GM21576 (cell line): ENCODE measurements at regions not wholly inside any gene's neighbourhood (a gene's known extent, or its start where the extent isn't known, plus 50 kb on each side); places are given as distances from the start of the nearest gene placed in this dataset.

Experiments used
- ATAC-seq: cut with Tn5 transposase; IDR thresholded peaks from one replicate; pipeline ENCODE4 v1.9.1; 2021; ENCODE audit warnings: mild to moderate bottlenecking, moderate library complexity; ENCODE audit not compliant: unreplicated experiment

DNA sequence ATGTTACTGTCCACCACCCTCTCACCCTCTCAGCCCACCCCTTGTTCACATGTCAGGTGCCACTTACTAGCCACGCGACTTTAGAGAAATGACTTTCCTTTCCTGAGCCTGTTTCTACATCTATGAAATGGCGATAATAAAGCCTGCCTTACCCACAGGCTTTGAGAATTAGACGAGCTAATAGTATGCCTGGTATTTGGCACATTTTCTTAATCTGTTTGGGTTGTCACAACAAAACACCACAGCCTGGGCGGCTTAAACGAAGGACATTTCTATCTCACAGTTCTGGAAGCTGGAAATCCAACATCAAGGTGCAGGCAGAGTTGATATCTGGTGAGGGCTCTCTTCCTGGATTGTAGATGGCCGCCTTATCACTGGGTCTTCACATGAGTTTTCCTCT, 273.9 kb upstream of the FMN2 start:
- ATAC-seq, result no peak

DNA sequence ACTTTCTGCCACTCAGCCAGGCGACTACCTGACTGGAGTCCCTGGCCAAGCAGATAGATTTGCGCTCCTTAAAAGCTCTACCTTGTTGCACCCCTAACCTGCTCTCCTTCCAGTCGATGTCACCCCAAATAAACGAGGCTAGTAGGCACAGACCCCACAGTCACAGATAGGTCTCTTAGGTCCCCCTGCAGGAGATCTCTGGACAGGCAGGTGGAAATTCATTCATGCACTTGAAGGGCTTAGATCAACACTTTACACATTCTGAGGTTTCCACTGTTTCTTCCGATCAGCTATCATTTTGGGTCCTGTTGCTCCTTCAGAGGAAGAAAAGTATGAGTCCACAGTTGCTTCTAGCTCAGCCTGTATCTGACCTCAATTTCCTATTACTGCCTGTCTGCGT, 272.6 kb upstream of the FMN2 start:
- no peak for ATAC-seq

- ATAC-seq, result no peak
Measured at GRCh38 chr1:239819756-239820250, 271.9 kb upstream of the FMN2 start.

- no peak for ATAC-seq
Measured at GRCh38 chr1:239823852-239824251, 267.8 kb upstream of the FMN2 start.

- no peak for ATAC-seq
Measured at GRCh38 chr1:239826211-239826610, 265.5 kb upstream of the FMN2 start.

DNA sequence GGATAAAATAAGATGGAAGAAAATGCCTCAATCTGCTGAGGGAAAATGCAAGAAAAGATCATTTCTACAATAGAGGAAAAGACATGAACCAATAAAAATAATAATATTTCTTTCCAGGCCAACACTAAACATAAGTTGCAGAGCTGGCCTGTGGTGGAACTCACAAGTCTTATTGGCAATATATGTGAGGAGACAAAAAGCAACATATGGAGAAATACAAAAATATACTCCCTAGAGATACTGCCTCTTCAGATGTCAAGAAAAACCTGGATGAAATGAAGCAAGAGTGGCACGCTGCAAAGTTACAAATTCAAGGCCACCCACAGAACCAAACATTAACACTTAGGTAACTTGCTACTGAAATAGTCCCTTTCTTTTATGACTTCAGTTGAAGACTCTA, 264.9 kb upstream of the FMN2 start:
- no peak for ATAC-seq

- no peak for ATAC-seq
Measured at GRCh38 chr1:239829535-239829934, 262.1 kb upstream of the FMN2 start.

GRCh38 chr1:239831577-239832355, 259.9 kb upstream of the FMN2 start:
- ATAC-seq, result no peak

- no peak for ATAC-seq
Measured at GRCh38 chr1:239833723-239834122, 258.0 kb upstream of the FMN2 start.

- no peak for ATAC-seq
Measured at GRCh38 chr1:239835946-239836440, 255.7 kb upstream of the FMN2 start.

DNA sequence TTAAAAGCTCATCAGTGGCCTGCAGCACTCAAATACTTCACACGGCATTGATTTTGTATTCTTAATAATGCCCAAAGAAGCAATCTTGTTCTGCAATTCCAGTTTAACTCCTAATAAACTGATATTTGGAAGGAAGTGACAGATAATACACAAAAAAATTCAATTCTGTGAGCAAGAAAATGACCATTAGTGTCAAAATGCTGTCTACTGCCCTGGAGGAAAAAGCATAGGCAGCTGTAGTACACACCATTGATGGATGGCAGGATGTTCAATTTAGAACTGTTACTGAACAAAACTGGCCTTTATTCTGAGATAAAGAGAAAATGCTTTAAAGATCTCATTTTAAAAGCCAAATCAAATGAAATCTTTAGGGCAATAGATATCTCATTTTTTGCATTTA, 251.3 kb upstream of the FMN2 start:
- ATAC-seq, result no peak

DNA sequence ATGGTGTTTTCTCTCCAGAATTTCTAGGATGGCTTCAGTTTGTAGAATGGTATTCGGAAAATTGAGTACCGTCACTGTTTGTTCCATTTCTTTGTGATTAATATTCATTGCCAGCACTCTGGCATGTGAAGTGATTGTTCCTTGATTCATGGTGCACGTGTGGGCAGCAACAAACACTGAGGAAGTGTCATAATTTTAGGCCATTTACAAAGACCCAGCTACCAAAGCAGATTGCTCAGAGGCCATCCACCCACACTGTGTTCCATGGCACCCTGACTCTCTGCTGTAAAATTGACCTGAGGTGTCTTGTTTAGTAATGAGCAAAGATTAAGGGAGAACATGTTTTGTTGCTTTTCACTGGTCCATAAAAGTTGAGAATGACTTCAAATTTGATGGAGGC, 250.9 kb upstream of the FMN2 start:
- no peak for ATAC-seq

DNA sequence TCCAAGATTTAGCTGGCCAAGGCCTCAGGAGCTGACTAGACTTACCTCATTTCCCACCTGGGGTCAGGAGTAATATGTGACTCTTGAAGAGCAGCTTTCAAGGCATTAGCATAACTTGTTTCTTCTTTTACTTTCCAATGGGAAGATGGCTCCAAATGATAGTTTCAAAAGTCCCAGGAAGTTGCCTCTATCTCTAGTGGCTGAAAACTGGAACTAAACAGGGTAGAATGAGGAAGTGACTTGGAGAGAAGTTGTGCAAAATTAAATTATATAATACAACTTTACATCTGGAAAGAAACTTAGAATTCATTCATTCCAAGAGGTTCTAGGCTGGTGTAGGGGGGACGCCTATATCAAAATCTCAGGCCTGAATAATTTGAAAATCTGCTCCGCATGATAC, 250.1 kb upstream of the FMN2 start:
- ATAC-seq, result no peak

GRCh38 chr1:239843541-239843940, 248.1 kb upstream of the FMN2 start:
- ATAC-seq, result no peak

- ATAC-seq, result no peak
Measured at GRCh38 chr1:239844833-239845232, 246.8 kb upstream of the FMN2 start.

GRCh38 chr1:239854922-239855321, 236.8 kb upstream of the FMN2 start:
- ATAC-seq, result no peak

DNA sequence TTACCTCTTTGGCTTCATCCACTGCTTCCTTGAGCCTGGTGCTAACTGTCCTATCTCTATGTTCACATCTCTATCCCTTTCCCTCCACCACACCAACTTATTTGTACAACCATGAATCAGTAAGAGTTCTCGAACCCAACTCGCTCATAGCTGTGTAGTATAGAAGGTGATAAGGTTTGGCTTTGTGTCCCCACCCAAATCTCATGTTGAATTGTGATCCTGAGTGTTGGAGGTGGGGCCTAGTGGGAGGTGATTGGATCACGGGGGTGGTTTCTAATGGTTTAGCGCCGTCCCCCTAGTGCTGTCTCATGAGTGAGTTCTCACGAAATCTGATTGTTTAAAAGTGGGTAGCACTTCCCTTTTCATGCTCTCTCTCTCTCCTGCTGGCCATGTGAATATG, 235.6 kb upstream of the FMN2 start:
- ATAC-seq, result no peak

- ATAC-seq, result no peak
Measured at GRCh38 chr1:239856924-239857323, 234.8 kb upstream of the FMN2 start.

DNA sequence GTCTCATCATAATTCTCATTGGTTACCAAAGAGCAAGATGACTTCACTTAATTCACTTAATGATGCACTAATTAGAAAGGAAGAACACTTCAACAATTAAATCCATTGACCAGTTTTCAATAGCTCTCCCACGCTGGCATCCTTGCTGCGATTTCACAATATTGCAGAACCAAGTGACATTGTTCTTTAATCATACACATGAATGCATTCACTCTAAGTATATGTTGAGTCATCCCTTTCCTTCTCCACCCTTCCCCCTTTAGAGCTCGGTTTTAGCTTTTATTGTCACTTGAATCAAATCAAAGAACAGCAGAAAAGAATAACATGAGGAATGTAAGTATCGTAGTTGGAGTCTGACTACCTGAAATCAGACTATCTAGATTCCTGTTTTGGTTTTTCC, 233.6 kb upstream of the FMN2 start:
- no peak for ATAC-seq

- no peak for ATAC-seq
Measured at GRCh38 chr1:239858529-239858928, 233.2 kb upstream of the FMN2 start.

DNA sequence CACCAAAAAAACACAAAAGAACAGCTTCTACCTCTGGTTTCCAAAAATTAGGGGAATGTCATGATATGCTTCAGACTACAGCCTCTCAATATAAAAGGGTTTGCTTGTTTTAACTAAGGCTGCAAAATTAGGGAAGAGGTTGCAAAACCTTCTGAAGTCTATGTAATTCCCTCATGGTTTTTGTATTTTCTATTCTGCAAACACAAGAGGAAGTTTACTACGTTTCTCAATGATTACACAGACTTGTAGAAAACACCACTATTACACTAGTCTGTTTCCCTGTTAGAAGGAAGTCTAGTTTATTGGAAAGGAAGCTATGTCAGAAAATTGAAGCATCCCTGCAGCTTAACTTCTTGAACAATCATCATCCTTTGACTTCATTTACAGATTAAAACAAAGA, 229.7 kb upstream of the FMN2 start:
- ATAC-seq, result no peak

- ATAC-seq, result no peak
Measured at GRCh38 chr1:239868058-239868832, 223.4 kb upstream of the FMN2 start.
